ENCODE measurements at regions not wholly inside any gene's neighbourhood (a gene's known extent, or its start where the extent isn't known, plus 50 kb on each side); places are given as distances from the start of the nearest gene placed in this dataset.

- DNase-seq, result no peak
Observed at GRCh38 chr10:128222332-128222849, 96.2 kb upstream of the MKI67 start.

GRCh38 chr10:128230401-128230800 is 104.2 kb upstream of the MKI67 start:
- DNase-seq, result no peak

- no peak for DNase-seq
Observed at GRCh38 chr10:128233422-128233821, 107.2 kb upstream of the MKI67 start.

DNA sequence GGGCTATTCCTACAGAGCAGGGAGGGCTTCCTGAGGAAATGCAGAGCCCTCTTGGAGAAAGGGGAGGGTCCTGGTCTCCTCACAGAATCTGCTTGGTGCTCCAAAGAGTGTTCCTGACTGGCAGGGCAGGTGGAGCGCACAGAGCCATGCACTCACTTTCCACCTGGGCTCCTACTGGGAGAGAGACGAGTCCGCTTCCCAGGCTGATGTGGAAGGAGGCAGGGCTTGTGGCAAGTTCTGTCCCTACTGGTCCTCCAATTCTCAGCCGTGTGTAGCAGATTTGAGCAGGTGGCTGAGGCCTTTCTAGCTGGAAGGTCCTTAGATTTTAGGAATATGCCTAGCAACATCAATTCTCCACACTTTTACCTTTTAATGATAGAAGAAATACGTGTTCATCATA is 111.5 kb upstream of the MKI67 start:
- DNase-seq, result no peak

GRCh38 chr10:128241023-128241422 is 114.8 kb upstream of the MKI67 start:
- no peak for DNase-seq

GRCh38 chr10:128242641-128243040 is 116.4 kb upstream of the MKI67 start:
- no peak for DNase-seq

DNA sequence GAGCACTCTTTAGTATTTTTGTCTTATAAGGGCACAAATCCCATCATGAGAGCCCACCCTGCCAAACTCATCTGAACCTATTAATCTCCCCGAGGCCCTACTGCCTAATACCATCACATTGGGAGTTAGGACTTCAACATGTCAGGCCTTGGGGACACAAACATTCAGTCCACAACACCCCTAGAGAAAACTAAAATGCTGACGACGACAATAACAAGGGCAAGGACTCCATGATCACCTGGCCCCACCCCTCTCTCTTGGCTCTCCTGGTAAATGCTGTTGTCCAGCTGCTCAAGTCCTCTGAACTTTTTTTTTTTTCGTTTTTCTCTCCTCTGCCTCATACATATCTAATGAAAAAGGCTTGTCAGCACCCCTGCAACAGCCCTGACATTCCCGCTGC is 118.8 kb upstream of the MKI67 start:
- DNase-seq, result no peak

- no peak for DNase-seq
Observed at GRCh38 chr10:128247576-128247975, 121.4 kb upstream of the MKI67 start.

DNA sequence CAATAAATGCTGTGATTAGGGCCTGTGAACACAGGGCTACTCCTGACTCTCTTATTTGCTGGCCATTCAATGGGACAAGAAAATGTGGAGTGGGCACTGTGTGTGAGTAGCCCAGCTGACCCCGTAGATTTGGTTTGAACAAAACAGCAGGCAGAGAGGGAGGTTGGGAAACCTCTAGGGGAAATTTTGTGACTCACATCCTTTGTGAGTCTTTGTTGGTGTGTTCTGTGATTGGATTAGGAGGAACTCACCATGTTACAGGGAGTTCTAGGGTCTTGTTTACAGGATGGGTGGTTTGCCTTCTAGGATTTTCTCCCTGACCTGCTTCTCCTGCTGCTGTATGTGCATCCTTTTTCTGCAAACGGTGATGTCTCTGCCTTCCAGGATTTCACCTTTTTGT is 128.3 kb upstream of the MKI67 start:
- no peak for DNase-seq

DNA sequence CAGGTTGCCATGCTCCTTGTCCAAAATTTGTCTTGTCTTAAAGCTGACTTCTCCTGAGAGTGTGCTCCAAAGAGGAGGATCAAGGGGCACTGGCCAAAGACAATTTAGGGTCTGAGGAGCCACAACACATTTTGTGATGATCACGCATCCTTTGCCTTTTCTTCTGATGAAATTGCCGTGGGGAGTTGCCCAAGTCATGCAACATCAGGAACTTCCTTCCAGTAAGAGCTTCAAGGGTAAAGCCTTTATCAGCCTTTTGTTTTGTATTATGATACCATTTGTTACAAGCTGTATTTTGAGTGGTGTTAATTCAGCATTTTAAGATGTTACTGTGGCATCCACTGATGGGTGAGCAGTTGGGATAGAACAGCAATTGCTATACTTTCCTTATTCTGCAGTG is 131.2 kb upstream of the MKI67 start:
- no peak for DNase-seq

- no peak for DNase-seq
Observed at GRCh38 chr10:128258421-128258976, 132.3 kb upstream of the MKI67 start.

DNA sequence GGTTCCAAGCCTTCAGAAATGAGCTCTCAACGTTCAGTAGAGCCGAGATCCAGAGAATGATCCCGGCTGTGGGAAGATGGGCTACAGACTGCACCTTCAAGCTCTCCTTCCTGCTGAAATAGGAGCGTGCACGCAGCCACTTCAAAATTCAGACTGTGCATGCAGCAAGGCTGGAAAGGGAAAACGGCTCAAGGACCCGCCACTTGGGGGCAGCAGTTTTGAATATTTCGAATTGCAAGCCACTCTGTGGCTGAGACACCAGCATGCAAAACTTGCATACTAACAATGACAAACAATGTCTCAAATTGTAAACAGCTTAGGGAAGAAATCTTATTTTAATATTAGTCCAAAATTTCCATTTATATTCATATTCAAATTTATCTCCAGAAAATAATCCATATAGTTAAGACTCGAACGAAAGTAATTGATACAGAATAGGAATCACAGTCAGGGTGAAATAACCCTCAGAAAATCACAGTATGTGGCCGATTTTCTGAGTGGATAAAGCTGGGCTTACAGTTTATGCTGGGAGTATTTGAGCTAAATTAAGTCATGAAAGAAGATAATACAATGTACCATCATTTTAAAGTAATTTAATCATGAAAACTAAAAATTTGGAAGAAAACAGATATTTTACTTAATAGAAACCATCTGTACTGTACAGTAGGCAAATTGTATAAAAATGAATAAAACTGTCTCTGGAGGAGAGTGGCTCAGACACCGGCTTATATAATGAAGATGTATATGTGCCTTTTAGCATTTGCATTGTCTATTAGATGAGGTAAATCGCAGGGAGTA is 137.9 kb upstream of the MKI67 start:
- DNase-seq, result peak; percentile 36

DNA sequence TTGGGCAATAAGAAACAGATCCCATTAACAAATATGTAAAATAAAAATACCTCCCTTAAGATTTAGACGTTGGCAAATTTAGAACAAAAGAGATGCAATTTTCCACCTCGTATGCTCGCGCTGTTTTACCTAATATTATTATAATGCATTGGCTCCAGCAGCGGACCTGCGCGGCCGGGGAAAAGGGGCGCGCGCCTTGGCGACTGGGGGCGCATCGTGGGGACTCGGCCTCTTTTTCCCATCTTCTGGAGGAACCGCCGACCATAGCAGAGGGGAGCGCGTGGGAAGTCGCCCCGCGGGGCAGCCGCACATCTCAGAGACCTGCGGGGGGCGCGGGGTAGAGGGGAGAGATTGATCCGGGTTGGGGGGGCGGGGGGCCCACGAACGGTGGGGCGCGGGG is 139.4 kb upstream of the MKI67 start:
- no peak for DNase-seq

- DNase-seq, result no peak
Observed at GRCh38 chr10:128267581-128267980, 141.4 kb upstream of the MKI67 start.

- no peak for DNase-seq
Observed at GRCh38 chr10:128268015-128268722, 141.9 kb upstream of the MKI67 start.

- no peak for DNase-seq
Observed at GRCh38 chr10:128274938-128275337, 148.7 kb upstream of the MKI67 start.

DNA sequence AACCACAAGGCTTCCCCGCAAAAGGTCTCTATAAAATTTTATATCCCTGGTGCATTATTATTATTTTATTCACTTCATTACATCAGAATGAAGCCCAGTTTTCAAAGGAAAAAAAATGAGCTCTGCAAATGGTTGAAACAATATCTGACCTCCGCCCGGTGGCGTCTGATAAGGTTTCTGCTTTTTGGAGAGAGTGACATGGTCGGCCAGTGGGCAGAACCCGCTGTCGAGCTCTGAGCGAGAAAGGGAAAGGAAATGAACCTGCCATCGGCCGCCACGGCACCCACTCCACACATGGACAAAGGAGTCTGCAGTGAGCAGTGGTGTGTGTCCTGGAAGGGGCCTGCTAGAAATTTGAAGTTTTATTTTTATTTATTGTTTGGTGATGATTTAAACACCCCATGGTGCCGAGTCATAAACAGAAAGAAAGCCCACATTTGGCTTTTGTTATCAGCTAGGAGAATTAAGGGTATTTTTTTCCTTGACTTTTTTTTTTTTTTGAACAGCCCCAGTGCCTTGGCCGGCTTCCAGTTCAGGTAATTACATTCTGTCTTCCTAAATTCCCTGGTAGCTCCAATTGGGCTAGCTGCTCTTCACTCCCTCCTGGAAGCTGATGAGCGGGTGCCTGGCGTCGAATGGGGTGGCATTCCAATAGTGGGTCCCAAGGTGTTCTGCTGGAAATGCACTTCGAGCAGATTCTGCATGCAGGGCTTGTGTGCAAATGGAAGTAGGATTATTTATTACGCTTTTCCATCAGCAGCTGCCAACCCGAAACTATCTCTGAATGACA is 149.4 kb upstream of the MKI67 start:
- DNase-seq, result no peak

DNA sequence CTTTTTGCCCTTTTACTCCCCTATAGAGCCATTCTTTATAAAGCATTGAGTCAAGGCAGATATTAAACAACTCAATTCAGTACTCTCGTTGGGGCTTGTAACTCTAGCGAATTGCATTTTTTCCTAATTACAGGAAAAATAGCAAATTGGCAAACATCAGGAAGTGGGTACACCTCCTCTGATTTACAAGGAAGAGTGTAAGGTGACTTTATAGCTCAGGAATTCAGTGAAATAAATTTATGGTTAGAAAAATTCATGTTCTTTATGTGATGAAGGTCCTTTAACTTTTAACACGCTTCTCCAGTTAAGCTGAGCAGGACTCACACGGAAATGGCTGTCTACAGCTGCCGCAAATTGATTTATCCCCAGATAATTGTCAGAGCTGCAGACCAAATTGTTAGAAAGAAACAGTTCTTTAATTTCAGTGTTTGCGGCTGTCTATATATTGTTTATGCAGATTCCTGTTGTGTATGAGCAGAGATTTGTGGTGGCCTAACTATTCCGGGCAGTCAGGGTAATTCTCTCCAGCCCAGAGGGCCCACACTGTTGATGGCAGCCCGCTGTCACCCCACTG is 151.1 kb upstream of the MKI67 start:
- DNase-seq, result no peak

GRCh38 chr10:128278362-128278761 is 152.1 kb upstream of the MKI67 start:
- no peak for DNase-seq

GRCh38 chr10:128280271-128280670 is 154.0 kb upstream of the MKI67 start:
- no peak for DNase-seq

GRCh38 chr10:128281343-128281742 is 155.1 kb upstream of the MKI67 start:
- DNase-seq, result no peak

- no peak for DNase-seq
Observed at GRCh38 chr10:128281861-128282260, 155.6 kb upstream of the MKI67 start.
